D721Med (cell line): ENCODE measurements at regions not wholly inside any gene's neighbourhood (a gene's known extent, or its start where the extent isn't known, plus 50 kb on each side); places are given as distances from the start of the nearest gene placed in this dataset.

Experiments used
- DNase-seq: peaks from one replicate; pipeline ENCODE4 v3.0.0; 2011; ENCODE audit warnings: low spot score; ENCODE audit not compliant: insufficient read length
- FAIRE-seq: peaks from 2 replicates; lab custom pipeline; 2011; peaks lifted over from hg19 to GRCh38; lab: Jason Lieb, UNC
- CTCF ChIP-seq: IDR thresholded peaks from 2 replicates; pipeline ENCODE4 v1.5.1; 2012; ENCODE audit warnings: mild to moderate bottlenecking, control low read depth; ENCODE audit not compliant: insufficient read depth; ENCODE audit errors: missing control alignments

DNA sequence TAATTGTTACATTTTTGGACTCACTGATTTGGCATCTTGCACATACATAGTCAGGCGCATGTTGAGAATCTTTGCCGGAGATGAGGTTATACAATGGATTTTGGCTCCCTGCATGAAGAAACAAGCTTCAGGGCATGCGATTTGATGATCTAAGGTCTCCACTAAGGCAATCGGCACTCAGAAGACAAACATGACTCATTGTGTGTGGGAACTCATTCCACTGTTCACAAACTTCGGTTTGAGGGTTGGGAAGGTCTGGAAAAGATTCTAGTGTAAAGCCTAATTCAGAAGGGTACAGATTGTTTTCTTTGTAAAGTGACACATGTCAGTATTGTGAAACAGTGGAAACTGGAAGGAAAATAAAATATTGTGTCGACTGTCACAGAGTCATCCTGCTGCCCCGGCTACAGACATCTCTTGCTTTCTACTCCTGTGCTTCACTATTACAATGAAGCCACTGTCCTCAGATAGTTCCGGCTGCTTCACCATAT, 192.6 kb upstream of the HMGA2 start:
- FAIRE-seq (no peak), DNase-seq (no peak)
- TF ChIP-seq CTCF: no peak

- no peak for FAIRE-seq
- TF ChIP-seq CTCF: no peak
- no peak for DNase-seq
Measured at GRCh38 chr12:65632131-65632855, 192.0 kb upstream of the HMGA2 start.

DNA sequence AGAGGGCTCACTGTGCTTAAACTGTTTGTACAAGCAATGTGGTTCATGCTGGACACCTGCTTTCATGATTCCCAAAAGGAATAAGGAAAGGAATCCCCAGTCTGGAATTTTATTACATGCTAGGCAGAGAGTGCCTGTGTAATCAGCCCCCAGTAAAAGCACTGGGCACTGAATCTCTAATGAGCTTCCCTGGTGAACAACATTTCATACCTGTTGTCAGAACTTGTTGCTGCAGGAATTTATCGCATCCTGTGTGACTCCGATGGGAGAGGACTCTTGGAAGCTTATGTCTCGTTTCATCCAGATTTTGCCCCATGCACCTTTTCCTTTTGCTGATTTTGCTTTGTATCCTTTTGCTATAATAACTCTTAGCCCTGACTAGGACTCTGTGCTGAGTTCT, 190.2 kb upstream of the HMGA2 start:
- no peak for TF ChIP-seq CTCF
- FAIRE-seq: no peak
- no peak for DNase-seq

GRCh38 chr12:65634626-65635331, 189.5 kb upstream of the HMGA2 start:
- DNase-seq (no peak), FAIRE-seq (no peak)
- no peak for TF ChIP-seq CTCF

GRCh38 chr12:65636436-65636835, 187.8 kb upstream of the HMGA2 start:
- no peak for FAIRE-seq
- TF ChIP-seq CTCF: no peak
- no peak for DNase-seq

DNA sequence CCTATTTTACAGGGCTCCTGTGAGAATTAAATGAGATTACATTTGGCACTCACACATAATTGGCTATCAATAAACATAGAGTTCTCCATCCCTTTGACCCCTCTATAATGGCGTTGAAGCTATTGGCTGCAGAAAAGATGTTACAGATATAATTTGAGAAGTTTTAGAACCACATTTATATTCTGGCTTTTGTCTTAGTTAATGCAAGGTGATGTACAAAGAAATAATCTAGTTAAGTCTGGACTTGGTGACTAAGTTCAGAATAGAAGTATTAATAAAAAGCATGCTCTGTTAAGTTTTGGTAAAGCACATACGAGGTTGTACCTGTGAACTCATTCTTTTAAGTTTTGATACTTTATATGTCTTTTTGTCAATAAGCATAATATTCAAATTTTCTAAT, 187.1 kb upstream of the HMGA2 start:
- DNase-seq (no peak), FAIRE-seq (no peak)
- TF ChIP-seq CTCF: no peak

DNA sequence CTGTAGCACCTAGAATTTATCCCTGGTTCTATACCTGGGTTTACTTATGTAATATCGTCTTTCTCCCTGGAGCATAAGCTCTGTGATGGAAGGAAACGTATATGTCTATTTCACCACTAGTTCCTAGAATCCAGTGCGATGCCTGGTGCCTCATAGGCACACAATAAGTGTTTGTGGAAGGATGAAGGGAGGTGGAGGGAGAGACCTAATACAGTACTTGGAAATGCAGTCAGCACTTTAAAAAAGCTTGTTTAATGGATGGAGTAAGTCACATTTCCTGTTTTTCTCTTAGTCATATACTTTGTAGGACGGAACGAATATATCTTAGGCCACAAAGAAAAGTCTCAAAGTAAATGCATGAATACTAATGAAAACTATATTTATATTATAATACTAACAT, 186.5 kb upstream of the HMGA2 start:
- no peak for TF ChIP-seq CTCF
- DNase-seq (no peak), FAIRE-seq (no peak)
